ENCODE measurements at regions not wholly inside any gene's neighbourhood (a gene's known extent, or its start where the extent isn't known, plus 50 kb on each side); places are given as distances from the start of the nearest gene placed in this dataset.
"Not testable (repeated sequence)": the region's sequence is repeated elsewhere in the genome, so short reads cannot be mapped to it uniquely, and the experiment has no call there.

DNA sequence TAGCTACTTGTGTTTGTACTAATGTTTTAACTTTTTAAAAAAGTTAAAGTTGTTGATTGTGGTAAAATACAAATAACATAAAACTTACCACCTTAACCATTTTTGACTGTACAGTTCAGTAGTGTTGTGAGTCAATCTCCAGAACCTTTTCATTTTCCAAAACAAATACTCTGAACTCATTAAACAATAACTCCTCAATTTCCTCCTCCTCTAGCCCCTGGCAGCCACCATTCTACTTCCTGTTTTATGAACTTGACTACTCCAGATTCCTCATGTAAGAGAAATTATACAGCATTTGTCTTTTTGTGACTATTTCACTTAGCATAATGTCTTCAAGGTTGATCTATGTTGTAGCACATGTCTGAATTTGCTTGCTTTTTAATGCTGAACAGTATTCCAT lies 299.1 kb upstream of the AMIGO2 start:
- in situ Hi-C loops (cut with MboI; ENCODE audit: low sequenced_read_pairs) = no loop called here

DNA sequence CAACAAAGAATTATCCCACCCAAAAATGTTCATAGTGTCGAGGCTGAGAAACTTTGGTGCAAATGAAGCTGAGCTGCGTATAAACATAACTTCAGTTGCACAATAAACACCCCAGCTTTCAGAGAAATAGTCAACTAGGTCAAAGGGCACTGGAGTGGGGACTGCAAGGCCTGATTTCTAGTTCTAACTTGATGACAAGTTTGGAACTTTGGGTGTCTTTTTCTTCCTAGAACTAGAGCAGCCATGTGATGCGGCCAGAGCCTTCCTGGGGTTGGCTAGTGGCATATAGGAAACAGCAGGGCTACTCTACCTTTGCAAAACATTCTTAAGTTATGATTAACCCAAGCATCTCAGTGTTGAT lies 298.4 kb upstream of the AMIGO2 start:
- in situ Hi-C loops (cut with MboI; ENCODE audit: low sequenced_read_pairs) = no loop called here

DNA sequence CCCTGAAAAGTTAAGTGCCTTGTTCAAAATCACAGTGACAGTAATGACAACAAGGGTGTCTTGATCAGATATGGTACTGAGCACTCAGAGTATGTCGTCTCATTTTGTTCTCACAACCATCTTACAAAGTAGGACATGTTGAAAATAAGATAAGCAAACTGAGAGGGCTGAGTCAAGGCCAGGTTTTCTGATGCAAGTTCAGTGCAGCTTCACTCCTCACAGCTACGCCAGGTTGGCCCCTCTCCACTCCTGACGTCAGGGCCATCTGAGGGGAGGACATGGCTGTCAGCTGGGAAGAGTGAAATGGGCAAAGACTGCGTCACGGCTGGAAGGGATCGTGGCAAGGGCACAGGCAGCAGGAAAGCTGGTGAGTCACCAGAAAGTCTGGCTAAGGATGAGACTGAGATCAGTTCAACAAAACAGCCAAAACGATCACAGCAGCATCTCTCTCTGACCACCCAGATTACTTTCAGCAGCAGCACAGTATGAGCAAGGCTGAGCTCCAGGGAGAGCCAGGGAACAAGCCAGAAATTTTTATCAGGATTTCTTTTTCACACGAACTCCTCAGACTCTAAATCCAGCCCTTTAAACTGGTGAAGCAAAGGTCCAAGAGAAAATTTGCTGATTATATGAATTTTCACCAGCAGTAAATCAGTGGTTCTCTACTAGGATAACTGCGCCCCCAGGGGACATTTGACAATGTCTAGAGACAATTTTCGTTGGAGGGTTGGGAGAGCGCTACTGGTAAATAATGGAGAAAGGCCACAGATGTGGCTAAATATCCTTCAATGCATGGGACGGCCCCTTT lies 297.9 kb upstream of the AMIGO2 start:
- in situ Hi-C loops (cut with MboI; ENCODE audit: low sequenced_read_pairs) = no loop called here

DNA sequence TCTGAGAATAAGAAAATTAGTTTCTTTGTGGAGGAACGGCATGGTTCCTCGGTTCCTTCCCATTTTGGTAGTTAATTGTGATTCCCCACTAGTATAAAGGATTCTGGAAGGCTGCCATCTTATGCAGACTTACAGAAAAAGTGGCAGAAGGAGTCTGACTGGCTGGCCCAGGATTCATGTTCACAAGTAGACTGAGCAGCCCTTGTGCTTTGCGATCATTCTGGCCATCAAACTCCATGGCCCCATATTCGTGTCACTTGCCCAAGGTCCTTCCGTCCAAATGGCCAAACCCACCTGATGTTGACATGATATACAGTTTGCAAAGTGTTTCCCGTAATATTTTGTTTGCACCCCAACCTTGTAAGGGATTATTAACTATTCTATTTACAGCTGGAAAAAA lies 297.2 kb upstream of the AMIGO2 start:
- in situ Hi-C loops (cut with MboI; ENCODE audit: low sequenced_read_pairs) = no loop called here

DNA sequence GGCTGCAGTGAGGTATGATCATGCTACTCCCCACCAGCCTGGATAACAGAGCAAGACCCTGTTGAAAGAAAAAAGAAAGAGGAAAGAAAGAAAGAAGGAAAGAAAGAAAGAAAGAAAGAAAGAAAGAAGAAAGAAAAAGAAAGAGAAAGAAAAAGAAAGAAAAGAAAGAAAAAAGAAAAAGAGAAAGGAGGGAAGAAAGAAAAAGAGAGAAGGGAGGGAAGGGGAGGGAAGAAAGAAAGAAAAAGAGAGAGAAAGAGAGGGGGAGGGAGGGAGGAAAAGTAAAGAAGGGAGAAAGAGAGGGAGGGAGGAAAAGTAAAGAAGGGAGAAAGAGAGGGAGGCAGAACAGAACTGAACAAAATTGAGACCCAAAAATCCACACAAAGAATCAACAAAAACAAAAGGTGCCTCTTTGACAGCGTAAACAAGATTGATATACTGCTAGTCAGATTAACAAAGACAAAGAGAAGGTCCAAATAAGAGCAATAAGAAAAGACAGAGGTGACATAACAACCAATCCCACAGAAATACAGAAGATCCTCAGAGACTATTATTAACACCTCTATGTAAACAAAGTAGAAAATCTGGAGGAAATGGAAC lies 293.9 kb upstream of the AMIGO2 start:
- in situ Hi-C loops (cut with MboI; ENCODE audit: low sequenced_read_pairs) = no loop called here

DNA sequence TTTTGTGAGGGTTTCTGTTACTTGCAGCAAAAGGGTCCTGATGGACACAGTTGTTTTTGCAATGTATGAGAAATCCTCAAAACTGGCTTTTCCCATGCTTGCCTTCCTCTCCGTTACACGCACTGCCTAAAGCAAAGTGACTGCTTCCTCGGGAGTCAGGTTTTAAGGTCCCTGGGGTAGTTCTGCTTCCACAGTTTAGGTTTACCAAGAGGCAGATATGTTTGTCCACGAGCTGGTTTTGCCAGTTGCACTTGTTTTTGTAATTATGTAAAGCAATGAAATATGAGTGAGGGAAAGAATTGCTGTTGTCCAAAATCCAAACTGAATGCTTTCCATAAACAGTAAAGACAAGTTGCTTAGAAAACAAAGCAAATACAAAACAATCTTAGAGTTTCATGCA lies 290.7 kb upstream of the AMIGO2 start:
- in situ Hi-C loops (cut with MboI; ENCODE audit: low sequenced_read_pairs) = no loop called here

DNA sequence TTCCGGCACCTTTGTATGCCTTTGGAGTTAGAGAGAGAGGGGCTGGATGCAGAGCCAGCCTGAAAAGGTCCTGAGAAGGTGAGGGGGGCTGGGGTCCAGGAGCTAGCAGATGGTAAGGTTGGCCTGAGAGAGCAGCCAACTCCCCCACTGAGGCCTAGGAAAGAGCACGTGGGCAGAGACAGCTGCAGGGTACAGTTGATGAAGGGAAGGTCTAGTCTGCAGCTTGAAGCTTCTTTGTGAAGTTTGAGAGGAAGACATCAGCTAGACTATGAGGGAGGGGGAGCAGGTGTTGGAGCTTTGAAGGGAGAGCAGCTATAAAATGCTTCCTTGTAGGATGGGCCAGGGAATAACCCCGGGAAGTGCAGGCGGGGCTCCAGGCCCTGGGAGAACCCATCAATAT lies 289.3 kb upstream of the AMIGO2 start:
- in situ Hi-C loops (cut with MboI; ENCODE audit: low sequenced_read_pairs) = no loop called here

DNA sequence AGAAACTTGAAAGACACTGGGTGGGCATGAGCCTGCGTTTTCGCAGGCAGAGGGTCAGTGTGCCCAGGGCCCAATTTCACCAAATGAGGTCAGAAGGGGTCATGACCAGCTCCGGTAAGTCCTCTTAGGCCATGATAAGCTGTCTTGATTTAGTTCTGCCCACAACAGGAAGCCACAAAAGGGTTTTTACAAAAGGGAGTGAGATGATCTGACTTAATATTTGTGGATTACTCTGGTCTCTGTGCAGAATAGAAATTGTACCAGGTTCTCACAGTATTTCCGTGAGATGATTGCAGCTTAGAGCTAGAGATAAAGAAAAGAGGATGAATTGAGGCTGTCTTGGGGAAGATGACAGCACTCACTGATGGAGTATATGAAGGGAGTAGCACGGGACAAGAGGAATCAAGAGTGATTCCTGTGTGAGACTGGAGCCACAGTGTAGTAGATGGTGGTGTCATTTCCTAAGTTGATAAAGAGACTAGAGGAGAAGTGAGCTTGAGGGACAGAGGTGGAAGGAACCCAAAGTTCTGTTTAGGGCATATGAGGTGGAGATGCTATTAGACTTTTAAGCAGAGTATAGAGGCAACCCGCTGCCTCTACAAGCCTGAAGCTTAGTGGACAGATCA lies 288.3 kb upstream of the AMIGO2 start:
- in situ Hi-C loops (cut with MboI; ENCODE audit: low sequenced_read_pairs) = no loop called here

DNA sequence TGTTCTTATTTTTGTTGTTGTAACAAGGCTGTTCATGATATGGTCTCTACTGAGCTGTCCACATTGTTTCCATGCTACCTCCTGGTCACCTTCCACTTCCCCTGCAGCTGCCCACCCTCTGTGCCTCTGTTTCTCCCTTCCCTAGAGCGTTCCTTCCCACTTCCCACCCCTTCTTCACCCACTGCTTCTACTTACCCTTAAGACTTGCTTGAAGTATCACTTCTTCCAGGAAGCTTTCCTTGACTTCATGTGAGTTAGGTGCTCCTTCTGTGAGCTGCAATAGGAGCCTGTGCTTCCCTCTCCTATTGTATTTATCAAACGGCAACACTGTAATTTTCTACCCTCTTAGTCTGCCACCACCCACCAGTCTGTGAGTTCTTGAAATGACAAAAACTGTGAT lies 286.8 kb upstream of the AMIGO2 start:
- in situ Hi-C loops (cut with MboI; ENCODE audit: low sequenced_read_pairs) = no loop called here

DNA sequence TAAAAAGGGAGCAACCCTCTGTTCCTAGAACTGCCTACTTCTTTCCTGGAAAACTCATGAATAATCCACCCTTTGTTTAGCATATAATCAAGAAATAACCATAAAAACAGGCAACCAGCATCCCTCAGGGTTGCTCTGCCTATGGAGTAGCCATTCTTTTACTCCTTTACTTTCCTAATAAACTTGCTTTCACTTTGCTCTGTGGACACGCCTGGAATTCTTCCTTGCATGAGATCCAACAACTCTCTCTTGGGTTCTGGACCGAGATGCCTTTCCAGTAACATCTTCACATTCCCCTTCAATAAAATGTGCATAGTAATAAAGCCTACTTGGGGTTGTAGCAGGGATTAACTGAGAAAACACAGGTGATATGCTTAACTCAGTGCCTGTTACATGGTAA lies 286.4 kb upstream of the AMIGO2 start:
- in situ Hi-C loops (cut with MboI; ENCODE audit: low sequenced_read_pairs) = no loop called here

DNA sequence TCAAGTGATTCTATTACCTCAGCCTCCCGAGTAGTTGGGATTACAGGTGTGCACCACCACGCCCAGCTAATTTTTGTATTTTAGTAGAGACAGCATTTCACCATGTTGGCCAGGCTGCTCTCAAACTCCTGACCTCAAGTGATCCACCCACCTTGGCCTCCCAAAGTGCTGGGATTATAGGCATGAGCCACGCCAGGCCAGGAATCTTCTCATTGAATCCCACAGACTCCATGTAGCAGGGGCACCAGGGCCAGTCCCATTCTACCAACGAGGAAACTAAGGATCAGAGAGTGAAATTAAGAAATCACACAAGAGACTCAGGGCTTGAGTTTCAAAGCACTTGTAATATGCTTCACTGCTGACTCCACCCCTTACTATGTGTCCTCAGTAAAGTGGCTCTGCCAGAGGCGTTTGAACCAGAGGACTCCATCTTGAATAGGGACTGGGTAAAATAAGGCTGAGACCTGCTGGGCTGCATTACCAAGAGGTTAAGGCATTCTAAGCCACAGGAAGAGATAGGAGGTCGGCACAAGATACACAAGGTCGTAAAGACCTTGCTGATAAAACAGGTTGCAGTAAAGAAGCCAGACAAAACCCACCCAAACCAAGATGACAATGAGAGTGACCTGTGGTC lies 285.8 kb upstream of the AMIGO2 start:
- in situ Hi-C loops (cut with MboI; ENCODE audit: low sequenced_read_pairs) = not testable (repeated sequence)

DNA sequence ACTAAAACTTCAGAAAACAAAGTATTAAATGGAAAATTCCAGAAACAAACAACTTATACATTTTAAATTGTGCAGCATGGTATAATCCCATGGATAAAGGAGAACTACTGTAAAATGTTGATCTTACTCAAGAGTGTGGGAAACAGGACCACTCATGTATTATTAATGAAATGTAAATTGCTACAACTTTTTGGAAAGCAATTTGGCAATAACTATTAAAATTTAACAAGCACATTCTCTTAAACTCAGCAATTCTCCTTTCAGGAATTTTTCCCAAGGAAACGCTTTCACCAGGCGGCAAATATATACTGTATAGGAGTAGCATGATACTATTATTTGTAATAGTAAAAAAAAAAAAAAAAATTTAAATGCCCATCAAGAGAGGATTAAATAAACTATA lies 284.5 kb upstream of the AMIGO2 start:
- in situ Hi-C loops (cut with MboI; ENCODE audit: low sequenced_read_pairs) = no loop called here

DNA sequence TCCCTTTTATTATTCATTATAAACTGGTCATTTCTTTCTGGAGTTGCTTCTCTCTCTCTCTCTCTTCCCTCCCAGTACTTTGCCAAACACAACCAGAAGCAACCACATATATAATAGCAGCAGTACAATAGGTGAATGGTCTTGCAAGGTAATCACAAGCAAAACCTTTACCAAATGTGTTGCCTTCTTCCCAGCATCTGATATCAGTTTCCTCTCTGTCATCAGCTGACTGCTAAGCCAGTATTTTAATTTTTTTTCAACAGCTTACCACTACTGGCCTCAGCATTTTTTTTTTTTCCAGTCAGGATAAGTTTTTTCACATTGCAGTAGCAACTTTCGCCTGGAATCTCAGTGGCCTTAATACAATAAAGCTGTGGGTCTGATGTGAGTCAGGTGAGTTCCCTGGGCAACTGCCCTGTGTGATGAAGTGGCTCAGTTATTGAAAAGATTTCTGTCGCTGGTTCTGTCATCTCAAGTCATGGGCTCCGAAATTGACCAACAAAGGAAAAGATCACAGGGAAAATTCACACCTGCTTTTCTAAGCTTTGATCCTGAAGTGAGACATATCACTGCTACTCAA lies 282.5 kb upstream of the AMIGO2 start:
- in situ Hi-C loops (cut with MboI; ENCODE audit: low sequenced_read_pairs) = no loop called here

DNA sequence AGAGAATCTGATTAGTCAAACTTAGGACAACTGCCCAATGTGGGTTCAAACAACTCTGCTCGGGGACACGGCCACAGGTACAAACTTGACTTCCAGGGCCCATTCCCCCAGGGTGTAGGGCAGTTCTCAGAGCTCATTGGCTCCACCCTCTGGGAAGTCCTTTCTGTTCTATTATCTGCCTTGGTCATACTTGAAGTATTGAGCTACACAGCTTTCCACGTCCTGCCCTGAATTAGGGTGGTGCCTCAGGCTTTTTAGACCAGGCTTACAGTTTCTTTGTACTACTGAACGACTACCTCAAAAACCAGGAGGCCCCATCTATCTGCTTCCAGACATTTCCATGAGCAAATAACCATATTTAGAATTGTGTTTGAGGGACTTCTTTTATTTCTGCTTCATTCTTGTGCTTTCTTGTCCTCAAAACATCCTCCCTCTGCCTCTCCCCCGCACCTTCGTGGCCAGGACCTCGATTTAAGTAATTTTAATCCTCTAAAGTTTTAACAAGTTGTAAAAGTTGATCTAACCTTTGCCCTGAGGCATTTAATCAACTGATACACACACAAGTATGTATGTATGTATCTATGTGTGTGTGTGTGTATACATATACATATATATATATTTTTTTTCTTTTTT lies 281.7 kb upstream of the AMIGO2 start:
- in situ Hi-C loops (cut with MboI; ENCODE audit: low sequenced_read_pairs) = no loop called here

DNA sequence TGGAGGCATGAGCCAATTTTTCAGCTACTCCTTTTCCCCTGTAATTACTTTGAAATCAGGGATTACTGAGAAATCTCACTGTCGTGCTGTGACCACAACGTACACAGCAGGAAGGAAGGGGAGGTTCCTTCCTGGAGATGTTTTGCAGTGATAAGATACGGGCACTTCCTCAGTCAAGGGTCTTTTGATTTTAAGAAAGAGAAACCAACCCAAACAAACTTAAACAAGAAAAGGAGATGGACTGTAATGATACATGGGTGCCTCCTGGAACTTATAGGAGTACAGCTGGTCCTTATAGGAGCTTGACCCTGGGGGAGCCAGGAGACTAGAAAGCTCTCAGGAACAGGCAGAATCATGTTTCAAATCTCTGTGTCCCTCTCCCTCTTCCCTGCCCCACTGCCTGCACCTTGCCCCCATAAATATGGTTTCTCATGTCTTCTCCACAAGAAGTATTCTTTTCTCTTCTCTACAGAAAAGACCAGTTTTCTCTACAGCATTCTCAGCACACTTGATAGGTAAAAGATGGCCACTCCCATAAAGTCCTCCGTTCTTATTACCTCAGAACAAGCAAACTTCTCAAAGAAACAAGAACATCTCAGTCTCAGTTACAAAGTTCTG lies 281.1 kb upstream of the AMIGO2 start:
- in situ Hi-C loops (cut with MboI; ENCODE audit: low sequenced_read_pairs) = no loop called here

DNA sequence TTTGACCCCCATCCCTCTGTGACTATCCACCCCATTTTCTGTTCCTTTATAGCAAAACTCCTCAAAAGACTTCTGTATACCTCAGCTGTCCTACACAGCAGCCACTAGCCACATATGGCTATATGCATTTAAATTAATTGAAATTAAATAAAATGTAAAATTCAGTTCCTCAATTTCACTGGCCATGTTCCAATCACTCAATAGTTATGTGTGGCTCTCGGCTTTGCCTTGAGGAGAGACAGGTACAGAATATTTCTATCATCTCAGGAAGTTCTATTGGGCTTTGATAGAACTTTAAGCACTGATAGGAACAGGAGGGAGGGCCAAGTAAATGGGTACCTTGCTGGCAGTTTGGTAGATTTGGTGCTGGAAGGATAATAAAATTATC lies 280.3 kb upstream of the AMIGO2 start:
- in situ Hi-C loops (cut with MboI; ENCODE audit: low sequenced_read_pairs) = no loop called here

DNA sequence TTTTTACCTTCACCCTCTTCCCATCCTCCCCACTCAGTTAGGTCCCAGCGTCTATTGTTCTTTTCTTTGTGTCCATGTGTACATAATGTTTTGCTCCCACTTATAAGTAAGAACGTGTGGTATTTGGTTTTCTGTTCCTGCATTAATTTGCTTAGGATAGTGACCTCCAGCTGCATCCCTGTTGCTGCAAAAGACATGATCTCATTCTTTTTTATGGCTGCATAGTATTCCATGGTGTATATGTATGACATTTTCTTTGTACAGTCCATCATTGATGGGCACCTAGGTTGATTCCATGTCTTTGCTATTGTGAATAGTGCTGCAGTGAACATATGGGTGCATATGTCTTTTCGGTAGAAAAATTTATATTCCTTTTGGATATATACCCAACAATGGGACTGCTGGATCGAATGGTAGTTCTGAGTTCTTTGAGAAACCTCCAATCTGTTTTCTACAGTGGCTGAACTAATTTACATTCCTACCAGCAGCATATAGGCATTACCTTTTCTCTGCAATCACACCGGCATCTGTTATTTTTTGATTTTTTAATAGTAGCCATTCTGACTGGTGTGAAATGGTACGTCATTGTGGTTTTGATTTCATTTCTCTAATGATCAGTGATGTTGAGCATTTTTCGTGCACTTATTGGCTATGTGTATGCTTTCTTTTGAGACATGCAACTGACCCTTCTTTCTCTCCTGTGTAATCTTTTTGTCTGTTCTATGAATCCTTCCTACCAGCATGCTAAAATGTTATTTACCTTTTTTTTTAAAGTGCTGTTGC lies 279.7 kb upstream of the AMIGO2 start:
- in situ Hi-C loops (cut with MboI; ENCODE audit: low sequenced_read_pairs) = no loop called here

DNA sequence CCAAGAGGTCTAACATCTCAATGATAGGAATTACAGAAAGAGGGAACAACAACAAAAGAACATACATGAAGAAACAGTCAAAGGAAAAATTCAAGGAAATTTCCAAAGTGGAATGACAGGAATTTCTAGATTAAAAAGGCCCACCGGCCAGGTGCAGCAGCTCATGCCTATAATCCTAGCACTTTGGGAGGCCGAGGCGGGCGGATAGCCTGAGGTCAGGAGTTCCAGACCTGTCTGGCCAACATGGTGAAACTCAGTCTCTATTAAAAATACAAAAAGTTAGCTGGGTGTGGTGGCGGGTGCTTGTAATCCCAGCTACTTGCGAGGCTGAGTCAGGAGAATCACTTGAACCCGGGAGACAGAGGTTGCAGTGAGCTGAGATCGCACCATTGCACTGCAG lies 277.2 kb upstream of the AMIGO2 start:
- in situ Hi-C loops (cut with MboI; ENCODE audit: low sequenced_read_pairs) = not testable (repeated sequence)

DNA sequence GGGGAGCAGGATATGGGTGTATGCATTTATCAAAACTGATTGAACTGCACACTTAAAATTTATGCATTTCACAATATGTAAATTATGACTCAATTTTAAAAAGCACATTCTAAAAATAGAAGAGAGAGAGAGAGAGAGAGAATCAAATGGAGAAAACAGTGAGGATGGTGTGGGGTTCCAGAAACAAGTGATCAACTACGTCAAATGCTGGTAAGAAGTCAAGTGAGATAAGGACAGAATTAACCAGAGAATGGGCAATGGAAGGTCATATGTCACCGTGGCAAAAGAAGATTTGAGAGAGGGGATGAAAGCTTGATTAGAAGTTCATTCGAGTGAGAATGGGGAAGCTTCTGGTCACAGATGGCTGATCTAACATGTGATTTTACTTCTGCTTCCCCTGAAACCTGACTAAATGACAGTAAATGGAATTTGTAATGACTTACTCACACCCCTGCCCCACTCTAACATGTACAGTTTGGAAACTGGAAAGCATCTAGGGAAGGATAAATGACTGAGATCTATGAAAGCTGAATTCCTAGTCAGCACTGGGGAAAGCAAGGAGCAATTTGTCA lies 276.5 kb upstream of the AMIGO2 start:
- in situ Hi-C loops (cut with MboI; ENCODE audit: low sequenced_read_pairs) = no loop called here

DNA sequence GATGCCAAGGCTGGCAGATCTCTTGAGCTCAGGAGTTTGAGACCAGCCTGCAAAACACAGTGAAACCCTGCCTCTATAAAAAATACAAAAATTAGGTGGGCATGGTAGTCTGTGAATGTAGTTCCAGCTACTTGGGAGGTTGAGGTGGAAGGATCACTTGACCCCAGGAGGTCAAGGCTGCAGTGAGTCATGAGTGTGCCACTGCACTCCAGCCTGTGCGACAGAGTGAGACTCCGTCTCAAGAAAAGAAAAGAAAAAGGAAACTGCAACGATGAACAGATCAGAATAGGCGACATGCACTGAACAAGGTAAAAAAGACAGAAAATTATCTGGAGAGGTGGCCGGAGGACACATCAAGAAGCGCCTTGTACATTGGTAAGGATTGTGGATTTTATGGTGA lies 273.7 kb upstream of the AMIGO2 start:
- in situ Hi-C loops (cut with MboI; ENCODE audit: low sequenced_read_pairs) = no loop called here
